ENCODE measurements at regions not wholly inside any gene's neighbourhood (a gene's known extent, or its start where the extent isn't known, plus 50 kb on each side); places are given as distances from the start of the nearest gene placed in this dataset.

GRCh38 chr1:109826446-109826845 lies 62.7 kb upstream of the EPS8L3 start:
- ATAC-seq, result no peak
- H3K27me3 Mint-ChIP-seq (ENCODE audit: low read depth), result no peaks in the 10 kb centered on the region
- H3K4me3 Mint-ChIP-seq, result no peak overlapping the region
- POLR2A ChIA-PET, result no interaction called here
- H3K36me3 Mint-ChIP-seq, result peaks cover 13% of the 10 kb centered on the region
- TF ChIP-seq SMAD3 (CRISPR knock-in tag; IDR thresholded peaks at IDR 0.05; ENCODE audit: borderline replicate concordance) (no peak), ATF2 (CRISPR knock-in tag; IDR thresholded peaks at IDR 0.05; ENCODE audit: borderline replicate concordance, low read depth) (no peak), PRDM15 (CRISPR knock-in tag; IDR thresholded peaks at IDR 0.05) (no peak), E2F5 (CRISPR knock-in tag; IDR thresholded peaks at IDR 0.05) (no peak), PREB (CRISPR knock-in tag; IDR thresholded peaks at IDR 0.05; ENCODE audit: borderline replicate concordance) (no peak), TCF7 (CRISPR knock-in tag; IDR thresholded peaks at IDR 0.05; ENCODE audit: low read depth) (no peak), SOX15 (CRISPR knock-in tag; IDR thresholded peaks at IDR 0.05) (no peak), GRHL2 (CRISPR knock-in tag; IDR thresholded peaks at IDR 0.05; ENCODE audit: insufficient replicate concordance, severe bottlenecking) (no peak), NFYB (CRISPR knock-in tag; conservative IDR thresholded peaks at IDR 0.05; ENCODE audit: low read depth) (no peak), ZMAT4 (CRISPR knock-in tag; IDR thresholded peaks at IDR 0.05) (no peak), ZBTB43 (CRISPR knock-in tag; IDR thresholded peaks at IDR 0.05) (no peak), ERG (CRISPR knock-in tag; IDR thresholded peaks at IDR 0.05) (no peak), ZNF396 (CRISPR knock-in tag; IDR thresholded peaks at IDR 0.05; ENCODE audit: borderline replicate concordance) (no peak), ETV6 (CRISPR knock-in tag; IDR thresholded peaks at IDR 0.05) (no peak)
- TF ChIP-seq, protein P1, sequence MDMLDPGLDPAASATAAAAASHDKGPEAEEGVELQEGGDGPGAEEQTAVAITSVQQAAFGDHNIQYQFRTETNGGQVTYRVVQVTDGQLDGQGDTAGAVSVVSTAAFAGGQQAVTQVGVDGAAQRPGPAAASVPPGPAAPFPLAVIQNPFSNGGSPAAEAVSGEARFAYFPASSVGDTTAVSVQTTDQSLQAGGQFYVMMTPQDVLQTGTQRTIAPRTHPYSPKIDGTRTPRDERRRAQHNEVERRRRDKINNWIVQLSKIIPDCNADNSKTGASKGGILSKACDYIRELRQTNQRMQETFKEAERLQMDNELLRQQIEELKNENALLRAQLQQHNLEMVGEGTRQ (CRISPR knock-in tag; IDR thresholded peaks at IDR 0.05), result no peak
- H3K9me3 Mint-ChIP-seq, result peaks cover 17% of the 10 kb centered on the region
- CTCF ChIA-PET, result interaction anchor here (3.0 kb wide), 1 partner anchor 158 kb away, joined by 11 read pairs; the partner anchor contains the start of gene AHCYL1
- no peak overlapping the region for H3K27ac Mint-ChIP-seq
- DNase-seq (ENCODE audit: low spot score), result no peak
- H3K4me1 Mint-ChIP-seq, result peaks cover 16% of the 10 kb centered on the region
